ENCODE measurements at regions not wholly inside any gene's neighbourhood (a gene's known extent, or its start where the extent isn't known, plus 50 kb on each side); places are given as distances from the start of the nearest gene placed in this dataset.

GRCh38 chr4:101669832-101670188 is 120.7 kb upstream of the BANK1 start:
- TF ChIP-seq, protein P1, sequence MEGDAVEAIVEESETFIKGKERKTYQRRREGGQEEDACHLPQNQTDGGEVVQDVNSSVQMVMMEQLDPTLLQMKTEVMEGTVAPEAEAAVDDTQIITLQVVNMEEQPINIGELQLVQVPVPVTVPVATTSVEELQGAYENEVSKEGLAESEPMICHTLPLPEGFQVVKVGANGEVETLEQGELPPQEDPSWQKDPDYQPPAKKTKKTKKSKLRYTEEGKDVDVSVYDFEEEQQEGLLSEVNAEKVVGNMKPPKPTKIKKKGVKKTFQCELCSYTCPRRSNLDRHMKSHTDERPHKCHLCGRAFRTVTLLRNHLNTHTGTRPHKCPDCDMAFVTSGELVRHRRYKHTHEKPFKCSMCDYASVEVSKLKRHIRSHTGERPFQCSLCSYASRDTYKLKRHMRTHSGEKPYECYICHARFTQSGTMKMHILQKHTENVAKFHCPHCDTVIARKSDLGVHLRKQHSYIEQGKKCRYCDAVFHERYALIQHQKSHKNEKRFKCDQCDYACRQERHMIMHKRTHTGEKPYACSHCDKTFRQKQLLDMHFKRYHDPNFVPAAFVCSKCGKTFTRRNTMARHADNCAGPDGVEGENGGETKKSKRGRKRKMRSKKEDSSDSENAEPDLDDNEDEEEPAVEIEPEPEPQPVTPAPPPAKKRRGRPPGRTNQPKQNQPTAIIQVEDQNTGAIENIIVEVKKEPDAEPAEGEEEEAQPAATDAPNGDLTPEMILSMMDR (IDR thresholded peaks at IDR 0.05; ENCODE audit: insufficient read depth, low read length, poor library complexity, severe bottlenecking): no peak
- no peak for TF ChIP-seq EZH2phosphoT487 (conservative IDR thresholded peaks at IDR 0.05; ENCODE audit: low read length)
